Fibroblast of the conjunctiva (primary cell): ENCODE measurements at regions not wholly inside any gene's neighbourhood (a gene's known extent, or its start where the extent isn't known, plus 50 kb on each side); places are given as distances from the start of the nearest gene placed in this dataset.
"Not testable (repeated sequence)": the region's sequence is repeated elsewhere in the genome, so short reads cannot be mapped to it uniquely, and the experiment has no call there.

Experiments used
- DNase-seq: peaks from one replicate; pipeline ENCODE4 v3.0.0-alpha.2; 2010; ENCODE audit warnings: low read depth

DNA sequence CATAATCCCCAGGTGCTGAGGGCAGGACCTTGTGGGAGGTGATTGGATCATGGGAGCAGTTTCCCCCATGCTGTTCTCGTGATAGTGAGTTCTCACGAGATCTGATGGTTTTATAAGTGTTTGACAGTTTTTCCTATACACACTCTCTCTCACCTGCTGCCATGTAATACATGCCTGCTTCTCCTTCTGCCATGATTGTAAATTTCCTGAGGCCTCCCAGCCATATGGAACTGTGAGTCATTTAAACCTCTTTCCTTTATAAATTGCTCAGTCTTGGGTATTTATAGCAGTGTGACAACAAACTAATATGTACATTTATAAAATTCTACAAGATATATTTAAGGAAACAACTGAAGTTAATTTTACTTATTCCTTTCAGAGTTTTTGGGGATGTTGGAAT is 170.8 kb upstream of the BET1 start:
- DNase-seq: no peak

DNA sequence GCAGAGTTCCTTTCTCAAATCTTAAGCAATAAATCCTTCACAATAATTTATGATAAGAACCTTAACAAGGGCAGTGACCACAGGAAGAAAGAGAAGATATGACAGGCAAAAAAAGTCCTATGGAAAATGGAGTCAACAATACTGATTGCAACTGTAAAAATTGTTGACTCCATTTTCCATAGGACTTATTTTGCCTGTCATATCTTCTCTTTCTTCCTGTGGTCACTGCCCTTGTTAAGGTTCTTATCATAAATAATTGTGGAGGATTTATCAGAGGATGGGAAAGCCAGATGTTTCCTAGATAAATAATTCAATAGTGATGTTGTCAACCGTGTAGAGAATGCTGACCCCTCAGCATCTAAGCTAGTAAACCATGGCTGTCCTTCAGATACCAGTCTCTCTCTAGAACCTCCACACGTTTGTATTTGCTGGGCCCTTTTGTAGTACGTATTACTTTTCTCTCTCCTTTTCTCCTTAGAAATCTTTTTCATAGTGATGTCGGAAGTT is 172.6 kb upstream of the BET1 start:
- no peak for DNase-seq

DNA sequence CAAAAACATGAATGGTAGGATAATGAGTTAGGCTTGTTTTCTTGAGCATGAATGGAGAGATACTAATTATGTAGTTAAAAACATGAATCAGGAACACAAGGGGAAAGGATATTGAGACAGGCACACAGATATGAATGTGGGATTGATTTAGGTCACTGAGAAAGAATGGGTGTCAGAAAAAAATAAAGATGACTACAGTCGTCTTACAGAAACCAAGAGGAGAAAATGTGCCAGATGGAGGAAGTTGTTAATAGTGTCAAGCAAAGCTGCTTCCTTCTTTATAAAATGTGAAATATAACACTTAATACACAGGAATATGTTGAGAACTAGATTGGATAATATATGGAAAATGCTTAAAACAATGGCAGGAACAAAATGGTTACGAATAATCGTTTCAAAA is 173.3 kb upstream of the BET1 start:
- DNase-seq: no peak

DNA sequence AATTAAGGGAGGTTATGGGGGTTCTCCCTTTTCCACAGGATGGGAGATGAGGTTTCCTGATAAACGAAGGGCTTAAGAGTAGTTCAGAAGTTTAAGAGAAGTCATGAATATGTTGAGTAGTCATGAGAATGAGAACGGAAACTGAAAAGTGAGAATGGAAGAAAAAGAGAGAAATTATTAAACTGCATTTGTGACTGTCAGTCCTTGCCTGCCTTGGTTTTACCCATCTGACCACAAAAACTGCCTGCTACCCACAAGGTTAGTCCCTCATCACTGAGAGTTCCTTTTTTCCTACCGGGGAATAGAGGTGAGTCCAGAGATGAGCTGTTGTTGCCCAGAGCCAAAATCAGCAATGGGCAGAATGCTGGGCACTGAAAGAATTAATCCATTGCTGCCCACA is 174.1 kb upstream of the BET1 start:
- DNase-seq: no peak

DNA sequence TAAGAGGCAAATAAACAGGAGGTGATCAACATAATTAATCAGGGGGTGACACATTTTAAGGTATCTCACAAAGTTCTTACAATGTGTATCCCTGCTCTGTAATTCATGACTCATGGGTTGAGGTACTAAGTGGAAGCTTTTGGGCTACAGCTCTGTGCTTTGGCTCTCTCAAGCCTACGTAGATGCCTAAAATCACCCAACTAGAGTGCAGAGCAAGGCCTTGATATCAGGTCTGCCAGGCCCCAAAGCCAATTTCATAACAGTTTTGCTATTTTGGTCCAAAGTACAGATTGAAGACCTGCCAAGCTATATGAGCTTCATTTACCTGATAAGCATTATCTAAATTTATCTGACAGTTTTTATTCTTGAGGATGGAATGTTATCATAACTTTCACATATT is 175.3 kb upstream of the BET1 start:
- no peak for DNase-seq

DNA sequence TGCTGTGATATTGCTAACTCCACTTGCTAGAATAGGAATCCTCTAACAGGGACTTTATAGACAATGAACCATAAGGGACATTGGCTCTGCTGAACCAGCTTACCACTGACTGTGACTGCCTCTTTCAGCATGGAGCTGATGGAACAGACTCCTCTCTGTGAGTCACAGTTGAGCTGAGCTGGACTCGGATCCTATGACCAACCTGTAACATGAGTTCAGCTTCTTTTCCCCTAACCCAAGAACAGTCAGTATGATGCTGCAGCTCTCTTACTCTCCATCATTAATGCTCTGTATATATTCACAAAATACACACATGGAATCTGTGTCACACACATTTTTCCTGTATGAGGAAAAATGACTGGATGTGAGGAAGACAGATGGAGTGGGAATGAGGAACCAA is 177.9 kb upstream of the BET1 start:
- DNase-seq: peak; percentile 61

DNA sequence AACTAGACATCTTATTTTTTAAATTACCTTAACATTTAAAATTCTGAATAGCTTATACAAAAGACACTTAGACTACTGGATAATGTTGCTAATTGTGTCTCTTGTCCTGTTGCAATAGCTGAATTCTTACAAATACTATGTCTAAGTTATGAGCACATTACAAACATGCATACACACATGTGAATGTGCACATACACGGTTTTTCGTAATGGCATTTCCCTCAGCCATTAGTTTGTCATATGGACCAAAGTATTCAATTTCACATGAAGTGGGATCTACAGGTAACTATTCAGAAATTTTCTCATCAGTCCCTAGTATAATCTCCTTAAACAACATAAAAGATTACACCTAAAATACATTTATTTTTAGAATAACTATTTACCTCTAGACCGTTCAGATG is 178.6 kb upstream of the BET1 start:
- DNase-seq: no peak

DNA sequence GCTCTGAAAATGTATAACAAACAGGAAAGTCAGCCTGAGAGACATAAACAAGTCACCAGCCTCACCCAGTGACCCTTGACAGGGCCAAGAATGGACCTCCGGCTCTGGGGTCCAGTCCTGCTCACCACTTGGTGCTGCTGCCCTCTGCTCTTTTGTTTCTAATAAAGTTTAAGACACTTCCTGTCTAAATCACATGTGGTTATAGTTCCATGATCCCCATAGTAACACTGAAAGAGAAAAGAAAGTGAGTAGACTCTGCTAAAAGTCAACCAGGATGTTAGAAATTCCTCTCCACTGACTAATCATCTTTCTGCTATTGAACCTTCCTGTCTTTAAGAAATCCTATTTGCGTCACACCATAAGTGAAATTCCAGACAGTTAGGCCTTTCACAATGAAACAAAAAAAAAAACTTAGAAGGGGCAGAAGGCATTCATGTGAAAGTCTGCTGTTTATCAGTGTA is 179.2 kb upstream of the BET1 start:
- DNase-seq: peak; percentile 98

DNA sequence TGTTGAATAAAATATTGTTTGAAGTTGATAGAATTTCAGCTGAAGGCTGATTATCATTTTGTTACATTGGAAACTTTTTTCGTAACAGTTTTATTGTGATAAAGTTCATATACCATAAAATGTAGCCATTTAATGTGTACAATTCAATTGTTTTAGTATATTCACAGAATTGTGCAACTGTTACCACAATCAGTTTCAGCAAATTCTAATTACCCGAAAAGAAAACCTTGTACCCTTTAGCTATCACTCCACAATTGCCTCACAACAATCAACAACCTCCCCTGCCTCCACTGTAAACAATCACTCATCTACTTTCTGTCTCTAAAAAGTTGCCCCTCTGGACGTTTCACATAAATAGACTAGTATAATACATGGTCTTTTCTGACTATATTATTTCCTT is 179.7 kb upstream of the BET1 start:
- no peak for DNase-seq

DNA sequence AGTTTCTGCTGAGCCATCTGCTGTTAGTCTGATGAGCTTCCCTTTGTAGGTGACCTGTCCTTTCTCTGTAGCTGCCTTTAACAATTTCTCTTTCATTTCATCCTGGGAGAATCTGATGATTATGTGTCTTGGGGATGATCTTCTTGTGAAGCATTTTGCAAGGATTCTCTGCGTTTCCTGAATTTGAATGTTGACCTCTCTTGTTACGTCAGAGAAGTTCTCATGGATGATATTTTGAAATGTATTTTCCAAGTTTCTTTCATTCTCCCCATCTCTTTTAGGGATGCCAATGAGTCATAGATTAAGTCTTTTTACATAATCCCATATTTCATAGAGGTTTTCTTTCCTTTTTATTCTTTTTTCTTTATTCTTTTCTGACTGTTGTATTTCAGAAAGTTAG is 184.2 kb upstream of the BET1 start:
- no peak for DNase-seq

DNA sequence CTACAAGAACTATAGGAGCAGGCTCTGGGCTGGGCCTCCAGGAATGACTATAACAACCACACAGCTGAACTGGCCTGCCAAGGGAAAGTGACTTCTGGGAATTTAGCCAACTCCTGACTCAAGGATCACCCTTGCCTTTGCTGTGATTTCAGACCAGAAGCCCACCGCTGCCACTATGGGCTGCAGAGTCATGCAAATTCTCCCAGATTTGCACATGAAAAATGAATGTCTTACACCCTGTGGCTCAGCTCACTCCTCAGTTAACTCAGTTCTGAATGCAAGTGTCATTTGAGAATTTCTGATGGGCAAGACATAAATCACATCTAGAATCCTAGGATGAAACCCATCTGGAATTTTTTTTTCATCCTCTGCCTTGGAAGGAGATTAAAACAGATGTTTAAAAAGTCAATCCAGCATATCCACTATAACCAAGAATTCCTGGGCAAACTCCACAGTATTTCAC is 186.5 kb upstream of the BET1 start:
- peak; percentile 83 for DNase-seq

DNA sequence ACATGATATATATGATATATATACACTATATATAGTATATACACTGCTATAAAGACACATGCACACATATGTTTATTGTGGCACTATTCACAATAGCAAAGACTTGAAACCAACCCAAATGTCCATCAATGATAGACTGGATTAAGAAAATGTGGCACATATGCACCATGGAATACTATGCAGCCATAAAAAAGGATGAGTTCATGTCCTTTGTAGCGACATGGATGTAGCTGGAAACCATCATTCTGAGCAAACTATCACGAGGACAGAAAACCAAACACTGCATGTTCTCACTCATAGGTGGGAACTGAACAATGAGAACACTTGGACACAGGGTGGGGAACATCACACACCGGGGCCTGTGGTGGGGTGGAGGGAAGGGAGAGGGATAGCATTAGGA is 190.3 kb upstream of the BET1 start:
- DNase-seq: not testable (repeated sequence)

DNA sequence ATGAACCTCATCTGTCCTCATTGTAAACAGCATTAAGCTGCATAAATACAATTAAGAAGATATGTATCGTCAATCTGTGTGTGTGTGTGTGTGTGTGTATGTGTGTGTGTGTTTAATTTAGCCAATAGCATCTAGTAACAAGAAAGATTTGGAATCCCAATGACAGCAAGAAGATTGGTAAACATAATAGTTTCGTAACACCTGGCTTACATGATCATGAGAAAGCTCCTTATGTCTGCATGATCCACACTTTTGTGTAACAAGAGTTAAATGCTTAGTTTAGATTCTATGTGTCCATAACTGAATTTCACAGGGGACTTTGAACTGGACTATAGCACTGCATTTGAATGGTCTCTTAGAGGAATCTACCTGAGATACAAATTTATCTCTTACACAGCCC is 191.0 kb upstream of the BET1 start:
- no peak for DNase-seq

DNA sequence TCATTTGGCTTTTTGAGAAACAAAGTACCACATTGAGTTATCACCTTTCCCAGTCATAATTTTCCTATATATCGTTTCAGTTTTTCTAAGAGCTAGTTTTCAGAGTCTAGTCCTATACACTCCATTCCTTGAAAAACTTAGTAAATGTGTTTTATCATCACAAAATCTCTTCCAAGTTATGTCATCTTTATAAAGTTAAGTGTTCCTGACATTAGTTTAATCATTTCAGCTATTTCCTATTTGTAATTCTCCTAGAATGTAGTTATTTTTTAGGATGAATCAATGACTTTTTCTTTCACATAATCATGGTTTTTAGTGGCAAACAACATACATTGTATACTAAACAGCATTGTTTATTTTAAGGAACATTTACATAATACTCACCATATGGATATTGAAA is 191.7 kb upstream of the BET1 start:
- DNase-seq: no peak

DNA sequence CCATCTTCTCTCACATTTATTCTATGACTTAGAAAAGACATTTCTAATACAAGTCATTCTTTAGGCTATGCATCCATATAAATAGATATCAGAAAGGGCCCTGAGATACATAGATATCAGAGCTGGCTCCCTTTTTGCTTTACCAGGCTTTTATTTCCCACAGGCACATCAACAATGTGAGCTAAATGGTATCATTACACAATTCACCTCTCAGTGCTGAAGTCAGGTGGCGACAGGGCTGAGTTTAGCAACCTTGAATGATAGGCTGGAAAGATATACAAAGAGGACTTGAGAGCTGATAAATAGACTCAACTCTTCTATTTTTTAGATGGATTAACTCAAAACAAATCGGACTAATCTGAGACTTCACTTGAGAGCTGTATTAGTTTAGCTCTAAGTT is 189.2 kb upstream of the COL1A2 start:
- DNase-seq: no peak

DNA sequence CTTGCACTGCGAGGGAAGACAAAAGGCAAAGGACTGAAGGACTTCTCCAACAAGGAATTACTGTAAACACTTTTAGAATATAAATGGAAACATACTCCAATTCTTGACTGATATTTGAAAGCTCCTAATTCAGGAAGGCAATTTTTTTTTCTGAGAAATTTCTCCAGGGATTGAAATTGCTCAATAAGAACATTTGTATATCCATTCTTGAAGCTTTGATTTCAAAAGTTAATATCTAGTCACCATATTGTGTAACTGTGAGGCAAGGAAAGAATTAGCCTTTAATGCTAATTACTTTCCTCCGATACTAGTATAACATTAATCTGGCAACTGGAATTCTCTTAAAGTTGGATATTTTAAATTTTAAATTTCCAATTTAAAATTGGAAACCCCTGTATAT is 188.4 kb upstream of the COL1A2 start:
- no peak for DNase-seq

DNA sequence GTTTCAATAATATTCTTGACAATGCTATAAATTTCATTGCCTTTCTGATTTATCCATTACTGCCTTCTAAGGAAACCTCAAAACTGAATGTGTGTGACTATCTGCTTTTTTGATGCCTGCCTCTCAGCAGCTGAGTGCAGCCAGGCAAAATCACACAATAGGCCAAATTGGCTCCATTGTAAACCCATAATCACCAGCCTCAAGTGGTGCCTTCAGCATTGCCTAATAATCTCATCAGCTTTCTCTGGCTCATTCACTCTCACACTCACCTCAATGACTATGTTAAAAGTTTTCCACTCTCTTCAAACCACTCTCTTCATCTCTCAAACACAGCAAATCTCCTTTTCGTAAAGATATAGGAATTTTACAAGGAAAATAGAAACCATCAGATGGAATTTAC is 182.5 kb upstream of the COL1A2 start:
- no peak for DNase-seq

DNA sequence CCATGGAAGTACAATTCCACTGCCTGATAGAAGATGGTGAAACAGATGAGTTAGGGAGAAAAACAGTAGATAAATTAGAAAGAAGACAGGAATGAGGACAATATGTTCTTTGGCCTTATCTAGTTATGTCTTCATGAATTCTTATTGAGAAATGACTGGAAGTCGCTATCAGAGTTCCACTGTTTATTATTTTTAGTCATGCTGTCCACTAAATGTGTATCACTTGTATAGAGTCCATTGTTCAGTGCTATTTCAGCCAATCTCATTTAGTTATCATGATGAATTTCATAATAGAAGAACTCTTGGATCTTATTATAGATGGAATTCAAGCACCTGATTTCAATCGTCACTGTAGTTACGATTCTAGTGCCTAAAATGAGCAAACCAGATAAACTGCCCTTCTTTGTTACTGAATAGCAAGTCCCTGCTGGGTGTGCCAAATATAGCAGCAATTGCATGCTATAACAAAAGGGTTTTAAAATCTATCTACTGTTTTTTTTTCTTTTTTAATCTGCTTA is 177.7 kb upstream of the COL1A2 start:
- no peak for DNase-seq

DNA sequence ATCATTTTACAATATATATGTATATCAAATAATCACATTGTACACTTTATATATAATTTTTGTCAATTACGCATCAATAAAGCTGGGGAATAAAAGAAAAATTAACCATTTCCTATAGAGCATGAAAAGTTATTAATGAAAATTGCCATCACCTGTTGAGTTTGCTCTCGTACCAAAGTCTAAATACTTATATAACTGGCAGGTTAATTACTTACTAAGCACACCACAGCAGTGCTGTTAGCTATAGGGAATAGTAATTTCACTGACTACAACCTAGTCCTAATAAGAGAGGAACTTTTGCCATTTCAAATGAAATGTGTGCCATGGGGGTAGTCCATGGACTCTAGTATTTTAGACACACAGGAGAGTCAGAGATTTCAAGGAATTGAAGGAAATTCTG is 176.9 kb upstream of the COL1A2 start:
- DNase-seq: no peak

DNA sequence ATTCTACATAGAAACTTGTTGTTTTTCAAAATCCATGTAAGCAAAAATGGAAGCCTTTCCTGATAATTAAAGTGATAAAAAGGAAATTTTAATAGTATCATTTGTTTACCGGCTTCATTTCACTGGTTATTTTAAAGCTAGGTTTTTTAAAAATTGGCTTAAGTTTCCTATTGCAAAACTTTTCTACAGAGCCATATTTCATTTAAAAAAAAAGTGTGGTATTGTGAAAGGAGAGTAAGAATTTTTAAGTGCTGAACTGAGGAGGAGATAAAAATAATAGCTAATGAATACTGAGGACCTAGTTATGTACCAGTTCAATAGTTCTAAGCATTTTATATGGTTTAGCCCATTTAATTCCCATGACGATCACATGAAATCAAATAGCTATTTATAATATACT is 172.2 kb upstream of the COL1A2 start:
- no peak for DNase-seq

DNA sequence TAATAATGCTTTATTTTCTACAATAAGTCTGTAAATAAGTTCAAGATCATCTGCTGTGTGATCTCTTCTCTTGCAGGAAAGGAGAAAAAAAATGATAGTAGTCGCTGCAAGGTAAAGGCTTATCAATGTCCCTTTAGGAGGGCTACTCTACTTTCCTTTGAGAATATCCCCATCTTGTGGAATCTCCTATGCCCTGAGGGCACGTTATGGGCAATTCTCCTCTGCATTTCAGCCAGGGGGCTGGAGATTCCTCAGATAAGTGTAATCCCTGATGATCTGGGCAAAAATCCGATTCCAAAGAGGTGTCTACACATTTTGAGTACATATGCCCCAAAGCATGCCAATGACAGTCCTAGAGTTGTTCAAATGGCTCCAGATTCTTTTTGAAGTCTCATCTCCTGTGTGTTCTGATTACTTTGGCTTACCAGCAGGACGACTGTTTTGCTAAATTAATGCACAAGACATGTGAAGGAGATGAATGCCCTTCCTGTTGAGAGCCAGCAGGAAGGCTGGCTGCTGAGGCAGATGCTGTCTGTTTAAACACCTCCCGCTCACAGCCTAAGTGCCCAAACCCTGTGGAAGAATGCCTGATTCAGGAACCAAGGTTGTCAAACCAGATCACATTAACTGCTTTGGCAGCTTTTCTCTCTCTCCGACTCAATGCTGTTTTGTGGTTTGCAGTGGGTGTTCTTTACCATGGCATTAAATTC is 171.2 kb upstream of the COL1A2 start:
- peak; percentile 26 for DNase-seq

DNA sequence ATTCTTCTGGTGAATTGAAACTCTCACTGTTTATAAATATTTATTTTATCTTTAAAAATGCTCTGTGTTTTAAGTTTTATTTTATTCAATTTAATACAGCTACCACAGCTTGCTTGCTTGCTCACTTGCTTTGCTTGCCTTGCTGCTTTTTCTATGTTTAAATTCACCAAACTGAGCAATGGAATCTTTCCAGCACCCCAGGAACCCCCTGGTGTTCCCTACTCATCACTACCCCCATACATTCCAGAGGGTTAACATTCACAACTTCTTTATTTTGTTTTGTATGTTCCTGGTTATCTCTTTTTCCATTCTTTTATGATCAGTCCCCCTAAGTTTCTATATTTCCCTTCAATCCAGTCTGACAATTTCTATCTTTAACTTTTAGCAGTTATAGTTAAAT is 166.5 kb upstream of the COL1A2 start:
- DNase-seq: no peak

DNA sequence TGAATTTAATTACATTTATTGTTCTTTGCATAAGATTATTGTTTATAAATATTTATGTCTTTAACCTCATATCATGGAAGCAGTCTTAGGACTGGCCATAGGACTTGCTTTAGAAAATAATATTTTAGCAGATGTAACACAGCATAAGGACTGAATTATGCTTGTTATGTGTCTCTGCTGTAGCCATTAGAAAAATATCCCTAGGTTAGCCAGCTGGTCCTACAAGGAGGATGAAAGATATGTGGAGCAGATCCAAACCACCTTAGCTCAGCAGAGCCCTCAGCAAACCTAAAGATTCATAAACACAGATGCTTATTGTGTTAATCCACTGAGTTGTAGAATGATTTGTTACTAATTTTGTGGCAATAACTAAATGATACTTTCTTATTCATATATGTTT is 166.0 kb upstream of the COL1A2 start:
- DNase-seq: no peak

DNA sequence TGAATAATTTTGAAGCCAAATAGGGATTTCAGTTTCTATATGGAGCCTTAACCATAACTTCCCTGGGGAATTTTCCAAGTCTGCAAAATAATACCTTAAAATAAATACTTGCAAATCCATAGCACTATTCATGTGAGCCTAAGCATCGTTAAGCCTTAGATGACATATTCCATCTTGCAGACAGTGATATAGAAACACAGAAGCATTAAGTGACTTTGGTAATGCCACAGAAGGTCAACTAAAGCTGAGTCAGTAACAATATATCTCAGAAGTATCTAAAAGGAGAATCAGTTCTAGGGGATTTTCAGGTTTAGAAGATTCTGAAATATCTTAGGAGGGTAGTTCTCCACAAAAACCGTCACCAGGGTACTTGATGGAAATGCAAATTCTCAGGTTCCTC is 163.4 kb upstream of the COL1A2 start:
- DNase-seq: no peak
